ENCODE measurements at regions not wholly inside any gene's neighbourhood (a gene's known extent, or its start where the extent isn't known, plus 50 kb on each side); places are given as distances from the start of the nearest gene placed in this dataset.

- DNase-seq (ENCODE audit: low spot score): no peak
Measured at GRCh38 chr15:79373113-79373512, 59.0 kb upstream of the MINAR1 start.

GRCh38 chr15:79373728-79374127, 58.4 kb upstream of the MINAR1 start:
- DNase-seq (ENCODE audit: low spot score): no peak
- intact Hi-C loops (cut with DNase I): no loop called here

More at GRCh38 chr15:79373113-79373512, 59.0 kb upstream of the MINAR1 start:
- intact Hi-C loops (cut with DNase I): no loop called here

- intact Hi-C loops (cut with DNase I): no loop called here
- no peak for DNase-seq (ENCODE audit: low spot score)
Measured at GRCh38 chr15:79376383-79376782, 55.8 kb upstream of the MINAR1 start.

DNA sequence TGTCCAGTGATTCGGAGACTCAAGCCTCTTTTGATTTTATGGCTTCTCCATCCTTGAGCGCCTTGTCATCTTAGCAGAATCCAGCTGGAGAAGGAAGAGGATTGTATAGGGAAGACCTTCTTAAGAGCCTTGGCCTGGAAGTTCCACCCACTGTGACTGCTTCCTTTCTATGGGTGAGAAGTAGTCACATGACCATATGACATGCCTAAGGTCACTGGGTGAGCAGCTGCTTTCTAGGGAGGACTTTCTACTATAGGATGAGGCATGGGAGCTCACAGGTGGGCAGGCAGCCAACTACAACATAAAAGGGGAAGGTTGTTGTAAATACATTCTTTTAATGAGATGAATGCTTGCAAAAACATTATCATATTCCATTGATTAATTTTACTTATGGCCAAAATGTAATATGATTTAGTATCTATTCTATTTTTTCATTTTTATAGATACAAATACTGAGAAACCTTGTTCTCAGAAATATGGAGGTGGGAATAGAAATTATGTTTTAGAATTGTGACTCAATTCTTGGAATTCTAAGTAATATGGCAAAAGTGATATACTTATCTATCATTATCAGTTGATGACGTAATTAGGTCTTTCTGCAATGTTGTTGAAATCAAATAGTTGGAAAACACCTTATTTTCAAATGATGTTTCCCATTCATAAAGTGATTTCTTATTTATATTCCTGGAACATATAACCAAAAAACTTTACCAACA, 53.6 kb upstream of the MINAR1 start:
- intact Hi-C loops (cut with DNase I): no loop called here
- DNase-seq (ENCODE audit: low spot score): no peak

DNA sequence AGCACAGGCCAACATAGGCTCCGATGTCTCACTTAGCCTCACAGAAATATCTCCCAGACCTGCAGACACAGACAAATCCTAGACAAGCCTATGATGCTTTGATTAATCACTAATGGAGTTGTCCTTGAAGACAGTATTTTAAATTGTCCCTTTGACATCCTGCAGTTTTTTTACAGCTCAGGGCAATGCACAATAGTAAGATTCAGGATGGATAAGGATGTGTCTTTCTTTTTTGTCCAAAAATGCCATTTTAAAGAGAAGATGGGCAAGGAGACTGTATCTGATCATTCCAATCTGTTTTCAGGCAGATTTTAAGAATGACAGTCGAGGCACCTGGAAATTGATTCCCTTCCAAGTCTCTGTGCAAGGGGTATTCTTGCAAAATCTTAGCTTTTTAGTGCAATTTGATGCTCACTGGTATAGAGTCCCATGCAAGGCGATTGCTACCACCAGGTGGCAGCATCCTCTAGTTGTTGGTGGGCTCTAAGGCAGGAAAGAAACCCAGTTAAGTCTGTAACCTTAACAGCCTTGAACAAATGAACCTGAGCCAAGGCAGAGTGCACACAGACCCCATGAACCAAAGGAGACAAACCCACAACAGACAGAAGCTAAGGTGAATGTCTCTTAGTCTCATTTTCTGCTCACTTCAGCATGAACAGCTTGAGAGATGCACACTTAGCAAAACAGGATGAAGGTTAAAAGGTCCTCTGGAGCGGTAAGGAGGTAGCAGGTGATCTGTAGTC, 51.2 kb upstream of the MINAR1 start:
- intact Hi-C loops (cut with DNase I): loop anchor here (2.0 to 5.0 kb wide), 3 partner anchors 216 to 611 kb away; no protein-coding TSS in a partner anchor
- DNase-seq (ENCODE audit: low spot score): no peak

GRCh38 chr15:79381593-79381992, 50.5 kb upstream of the MINAR1 start:
- DNase-seq (ENCODE audit: low spot score): no peak
- intact Hi-C loops (cut with DNase I): loop anchor here (2.0 to 5.0 kb wide), 3 partner anchors 215 to 611 kb away; no protein-coding TSS in a partner anchor
